Liver (tissue), 3 donors: ENCODE measurements at regions not wholly inside any gene's neighbourhood (a gene's known extent, or its start where the extent isn't known, plus 50 kb on each side); places are given as distances from the start of the nearest gene placed in this dataset.

Experiments
- FOXA1 ChIP-seq: IDR thresholded peaks from 2 replicates; pipeline ENCODE4 v1.6.1; 2016; ENCODE audit warnings: antibody characterized with exemption
- HNF4A ChIP-seq, 2 donors: conservative IDR thresholded peaks; 2 replicates each; pipeline ENCODE4 v1.6.1; 2016; ENCODE audit warnings: antibody characterized with exemption in 2 of 2, mild to moderate bottlenecking in 2 of 2
- RAD21 ChIP-seq, 2 donors: IDR thresholded peaks; 2 replicates each; pipeline ENCODE4 v1.6.1; 2016; ENCODE audit warnings: antibody characterized with exemption in 2 of 2, mild to moderate bottlenecking in 2 of 2
- TF ChIP-seq, protein P1 (sequence below): IDR thresholded peaks from 2 replicates; pipeline ENCODE4 v1.6.1; 2016; ENCODE audit warnings: antibody characterized with exemption
- TF ChIP-seq, protein P2 (sequence below): fragments of 150-350 bp; IDR thresholded peaks from 2 replicates; pipeline ENCODE4 v1.5.1; 2017; ENCODE audit warnings: improper control_type of control experiment, low read depth, low read length; ENCODE audit not compliant: missing input control
- TF ChIP-seq, protein P3 (sequence below): IDR thresholded peaks from 2 replicates; pipeline ENCODE4 v1.6.1; 2016; ENCODE audit warnings: antibody characterized with exemption, mild to moderate bottlenecking
- donor health status: healthy.
- donor health status: healthy.

DNA sequence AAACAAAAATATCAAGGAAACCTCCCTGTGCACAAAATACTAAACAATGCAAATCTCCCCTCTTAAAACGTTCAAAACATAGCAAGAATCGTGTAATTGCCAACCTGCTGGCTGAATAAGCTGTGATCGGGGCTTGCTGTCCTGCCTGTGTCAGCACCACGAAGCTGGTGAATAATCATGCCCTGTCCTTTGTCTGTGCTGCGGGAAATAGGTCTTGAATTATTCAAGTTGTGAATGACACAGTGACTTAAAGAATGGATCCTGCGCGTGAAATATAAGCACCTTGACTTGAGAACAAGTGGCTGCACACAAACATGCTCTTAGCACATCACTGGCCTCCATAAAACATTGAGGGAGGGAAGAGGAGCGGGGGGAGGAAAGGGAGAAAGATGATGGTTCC, 130.2 kb downstream of the OAT start:
- TF ChIP-seq FOXA1 (no peak), HNF4A (conservative IDR thresholded peaks at IDR 0.05) (no peak), RAD21 (IDR thresholded peaks at IDR 0.05) (no peak)
- TF ChIP-seq, protein P1, sequence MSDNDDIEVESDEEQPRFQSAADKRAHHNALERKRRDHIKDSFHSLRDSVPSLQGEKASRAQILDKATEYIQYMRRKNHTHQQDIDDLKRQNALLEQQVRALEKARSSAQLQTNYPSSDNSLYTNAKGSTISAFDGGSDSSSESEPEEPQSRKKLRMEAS: no peak
- TF ChIP-seq, protein P2, sequence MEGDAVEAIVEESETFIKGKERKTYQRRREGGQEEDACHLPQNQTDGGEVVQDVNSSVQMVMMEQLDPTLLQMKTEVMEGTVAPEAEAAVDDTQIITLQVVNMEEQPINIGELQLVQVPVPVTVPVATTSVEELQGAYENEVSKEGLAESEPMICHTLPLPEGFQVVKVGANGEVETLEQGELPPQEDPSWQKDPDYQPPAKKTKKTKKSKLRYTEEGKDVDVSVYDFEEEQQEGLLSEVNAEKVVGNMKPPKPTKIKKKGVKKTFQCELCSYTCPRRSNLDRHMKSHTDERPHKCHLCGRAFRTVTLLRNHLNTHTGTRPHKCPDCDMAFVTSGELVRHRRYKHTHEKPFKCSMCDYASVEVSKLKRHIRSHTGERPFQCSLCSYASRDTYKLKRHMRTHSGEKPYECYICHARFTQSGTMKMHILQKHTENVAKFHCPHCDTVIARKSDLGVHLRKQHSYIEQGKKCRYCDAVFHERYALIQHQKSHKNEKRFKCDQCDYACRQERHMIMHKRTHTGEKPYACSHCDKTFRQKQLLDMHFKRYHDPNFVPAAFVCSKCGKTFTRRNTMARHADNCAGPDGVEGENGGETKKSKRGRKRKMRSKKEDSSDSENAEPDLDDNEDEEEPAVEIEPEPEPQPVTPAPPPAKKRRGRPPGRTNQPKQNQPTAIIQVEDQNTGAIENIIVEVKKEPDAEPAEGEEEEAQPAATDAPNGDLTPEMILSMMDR: no peak
- TF ChIP-seq, protein P3, sequence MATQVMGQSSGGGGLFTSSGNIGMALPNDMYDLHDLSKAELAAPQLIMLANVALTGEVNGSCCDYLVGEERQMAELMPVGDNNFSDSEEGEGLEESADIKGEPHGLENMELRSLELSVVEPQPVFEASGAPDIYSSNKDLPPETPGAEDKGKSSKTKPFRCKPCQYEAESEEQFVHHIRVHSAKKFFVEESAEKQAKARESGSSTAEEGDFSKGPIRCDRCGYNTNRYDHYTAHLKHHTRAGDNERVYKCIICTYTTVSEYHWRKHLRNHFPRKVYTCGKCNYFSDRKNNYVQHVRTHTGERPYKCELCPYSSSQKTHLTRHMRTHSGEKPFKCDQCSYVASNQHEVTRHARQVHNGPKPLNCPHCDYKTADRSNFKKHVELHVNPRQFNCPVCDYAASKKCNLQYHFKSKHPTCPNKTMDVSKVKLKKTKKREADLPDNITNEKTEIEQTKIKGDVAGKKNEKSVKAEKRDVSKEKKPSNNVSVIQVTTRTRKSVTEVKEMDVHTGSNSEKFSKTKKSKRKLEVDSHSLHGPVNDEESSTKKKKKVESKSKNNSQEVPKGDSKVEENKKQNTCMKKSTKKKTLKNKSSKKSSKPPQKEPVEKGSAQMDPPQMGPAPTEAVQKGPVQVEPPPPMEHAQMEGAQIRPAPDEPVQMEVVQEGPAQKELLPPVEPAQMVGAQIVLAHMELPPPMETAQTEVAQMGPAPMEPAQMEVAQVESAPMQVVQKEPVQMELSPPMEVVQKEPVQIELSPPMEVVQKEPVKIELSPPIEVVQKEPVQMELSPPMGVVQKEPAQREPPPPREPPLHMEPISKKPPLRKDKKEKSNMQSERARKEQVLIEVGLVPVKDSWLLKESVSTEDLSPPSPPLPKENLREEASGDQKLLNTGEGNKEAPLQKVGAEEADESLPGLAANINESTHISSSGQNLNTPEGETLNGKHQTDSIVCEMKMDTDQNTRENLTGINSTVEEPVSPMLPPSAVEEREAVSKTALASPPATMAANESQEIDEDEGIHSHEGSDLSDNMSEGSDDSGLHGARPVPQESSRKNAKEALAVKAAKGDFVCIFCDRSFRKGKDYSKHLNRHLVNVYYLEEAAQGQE: no peak
